ENCODE measurements at regions not wholly inside any gene's neighbourhood (a gene's known extent, or its start where the extent isn't known, plus 50 kb on each side); places are given as distances from the start of the nearest gene placed in this dataset.

- TF ChIP-seq ZNF317 (CRISPR knock-in tag; IDR thresholded peaks at IDR 0.05; ENCODE audit: borderline replicate concordance, low read depth) (no peak), TP53 (CRISPR knock-in tag; IDR thresholded peaks at IDR 0.05) (no peak), FOXJ3 (CRISPR knock-in tag; IDR thresholded peaks at IDR 0.05; ENCODE audit: borderline replicate concordance) (no peak)
- TF ChIP-seq, protein P1, sequence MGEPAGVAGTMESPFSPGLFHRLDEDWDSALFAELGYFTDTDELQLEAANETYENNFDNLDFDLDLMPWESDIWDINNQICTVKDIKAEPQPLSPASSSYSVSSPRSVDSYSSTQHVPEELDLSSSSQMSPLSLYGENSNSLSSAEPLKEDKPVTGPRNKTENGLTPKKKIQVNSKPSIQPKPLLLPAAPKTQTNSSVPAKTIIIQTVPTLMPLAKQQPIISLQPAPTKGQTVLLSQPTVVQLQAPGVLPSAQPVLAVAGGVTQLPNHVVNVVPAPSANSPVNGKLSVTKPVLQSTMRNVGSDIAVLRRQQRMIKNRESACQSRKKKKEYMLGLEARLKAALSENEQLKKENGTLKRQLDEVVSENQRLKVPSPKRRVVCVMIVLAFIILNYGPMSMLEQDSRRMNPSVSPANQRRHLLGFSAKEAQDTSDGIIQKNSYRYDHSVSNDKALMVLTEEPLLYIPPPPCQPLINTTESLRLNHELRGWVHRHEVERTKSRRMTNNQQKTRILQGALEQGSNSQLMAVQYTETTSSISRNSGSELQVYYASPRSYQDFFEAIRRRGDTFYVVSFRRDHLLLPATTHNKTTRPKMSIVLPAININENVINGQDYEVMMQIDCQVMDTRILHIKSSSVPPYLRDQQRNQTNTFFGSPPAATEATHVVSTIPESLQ (CRISPR knock-in tag; IDR thresholded peaks at IDR 0.05): no peak
Measured at GRCh38 chr13:30123575-30123974, 183.8 kb downstream of the KATNAL1 start (continued).

DNA sequence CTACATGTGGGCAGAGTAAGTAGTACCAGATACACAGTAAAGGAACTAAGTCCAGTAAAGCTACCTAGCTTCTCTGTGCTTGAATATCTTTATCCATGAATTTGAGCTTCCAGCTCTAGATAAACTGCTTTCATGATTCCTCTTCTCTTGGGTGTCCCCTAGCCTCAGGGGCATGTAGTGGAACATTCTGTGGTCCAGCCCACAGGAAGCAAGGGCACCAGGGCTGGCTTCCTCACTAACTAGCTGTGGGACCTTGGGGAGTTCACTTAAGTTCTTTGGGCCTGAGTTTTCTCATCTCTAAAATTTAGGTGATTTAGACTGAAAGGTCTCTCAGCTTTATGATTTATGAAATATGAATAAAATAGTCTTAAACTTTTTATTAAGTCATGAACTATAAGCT is 185.7 kb downstream of the KATNAL1 start:
- no peak for TF ChIP-seq JUN (CRISPR knock-in tag; IDR thresholded peaks at IDR 0.05)
- no peak for TF ChIP-seq CBFB (CRISPR knock-in tag; IDR thresholded peaks at IDR 0.05; ENCODE audit: low read depth)
- no peak for TF ChIP-seq TP53 (CRISPR knock-in tag; IDR thresholded peaks at IDR 0.05)
- no peak for TF ChIP-seq NR3C1 (CRISPR knock-in tag; conservative IDR thresholded peaks at IDR 0.05; ENCODE audit: low read depth)
- no peak for TF ChIP-seq TEAD1 (CRISPR knock-in tag; IDR thresholded peaks at IDR 0.05)
- TF ChIP-seq ZNF281 (CRISPR knock-in tag; IDR thresholded peaks at IDR 0.05): no peak
- no peak for TF ChIP-seq NR1H2 (CRISPR knock-in tag; IDR thresholded peaks at IDR 0.05)
- TF ChIP-seq SMAD3 (CRISPR knock-in tag; IDR thresholded peaks at IDR 0.05; ENCODE audit: borderline replicate concordance): no peak
- TF ChIP-seq NR2C2 (CRISPR knock-in tag; IDR thresholded peaks at IDR 0.05): no peak
- TF ChIP-seq, protein P2, sequence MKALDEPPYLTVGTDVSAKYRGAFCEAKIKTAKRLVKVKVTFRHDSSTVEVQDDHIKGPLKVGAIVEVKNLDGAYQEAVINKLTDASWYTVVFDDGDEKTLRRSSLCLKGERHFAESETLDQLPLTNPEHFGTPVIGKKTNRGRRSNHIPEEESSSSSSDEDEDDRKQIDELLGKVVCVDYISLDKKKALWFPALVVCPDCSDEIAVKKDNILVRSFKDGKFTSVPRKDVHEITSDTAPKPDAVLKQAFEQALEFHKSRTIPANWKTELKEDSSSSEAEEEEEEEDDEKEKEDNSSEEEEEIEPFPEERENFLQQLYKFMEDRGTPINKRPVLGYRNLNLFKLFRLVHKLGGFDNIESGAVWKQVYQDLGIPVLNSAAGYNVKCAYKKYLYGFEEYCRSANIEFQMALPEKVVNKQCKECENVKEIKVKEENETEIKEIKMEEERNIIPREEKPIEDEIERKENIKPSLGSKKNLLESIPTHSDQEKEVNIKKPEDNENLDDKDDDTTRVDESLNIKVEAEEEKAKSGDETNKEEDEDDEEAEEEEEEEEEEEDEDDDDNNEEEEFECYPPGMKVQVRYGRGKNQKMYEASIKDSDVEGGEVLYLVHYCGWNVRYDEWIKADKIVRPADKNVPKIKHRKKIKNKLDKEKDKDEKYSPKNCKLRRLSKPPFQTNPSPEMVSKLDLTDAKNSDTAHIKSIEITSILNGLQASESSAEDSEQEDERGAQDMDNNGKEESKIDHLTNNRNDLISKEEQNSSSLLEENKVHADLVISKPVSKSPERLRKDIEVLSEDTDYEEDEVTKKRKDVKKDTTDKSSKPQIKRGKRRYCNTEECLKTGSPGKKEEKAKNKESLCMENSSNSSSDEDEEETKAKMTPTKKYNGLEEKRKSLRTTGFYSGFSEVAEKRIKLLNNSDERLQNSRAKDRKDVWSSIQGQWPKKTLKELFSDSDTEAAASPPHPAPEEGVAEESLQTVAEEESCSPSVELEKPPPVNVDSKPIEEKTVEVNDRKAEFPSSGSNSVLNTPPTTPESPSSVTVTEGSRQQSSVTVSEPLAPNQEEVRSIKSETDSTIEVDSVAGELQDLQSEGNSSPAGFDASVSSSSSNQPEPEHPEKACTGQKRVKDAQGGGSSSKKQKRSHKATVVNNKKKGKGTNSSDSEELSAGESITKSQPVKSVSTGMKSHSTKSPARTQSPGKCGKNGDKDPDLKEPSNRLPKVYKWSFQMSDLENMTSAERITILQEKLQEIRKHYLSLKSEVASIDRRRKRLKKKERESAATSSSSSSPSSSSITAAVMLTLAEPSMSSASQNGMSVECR (CRISPR knock-in tag; IDR thresholded peaks at IDR 0.05; ENCODE audit: borderline replicate concordance): no peak
- no peak for TF ChIP-seq NFATC4 (CRISPR knock-in tag; IDR thresholded peaks at IDR 0.05)
- TF ChIP-seq, protein P3, sequence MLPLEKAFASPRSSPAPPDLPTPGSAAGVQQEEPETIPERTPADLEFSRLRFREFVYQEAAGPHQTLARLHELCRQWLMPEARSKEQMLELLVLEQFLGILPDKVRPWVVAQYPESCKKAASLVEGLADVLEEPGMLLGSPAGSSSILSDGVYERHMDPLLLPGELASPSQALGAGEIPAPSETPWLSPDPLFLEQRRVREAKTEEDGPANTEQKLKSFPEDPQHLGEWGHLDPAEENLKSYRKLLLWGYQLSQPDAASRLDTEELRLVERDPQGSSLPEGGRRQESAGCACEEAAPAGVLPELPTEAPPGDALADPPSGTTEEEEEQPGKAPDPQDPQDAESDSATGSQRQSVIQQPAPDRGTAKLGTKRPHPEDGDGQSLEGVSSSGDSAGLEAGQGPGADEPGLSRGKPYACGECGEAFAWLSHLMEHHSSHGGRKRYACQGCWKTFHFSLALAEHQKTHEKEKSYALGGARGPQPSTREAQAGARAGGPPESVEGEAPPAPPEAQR (CRISPR knock-in tag; IDR thresholded peaks at IDR 0.05): no peak
- TF ChIP-seq ATF2 (CRISPR knock-in tag; IDR thresholded peaks at IDR 0.05; ENCODE audit: borderline replicate concordance, low read depth): no peak
- TF ChIP-seq FOXP1 (CRISPR knock-in tag; IDR thresholded peaks at IDR 0.05; ENCODE audit: borderline replicate concordance): no peak
- no peak for TF ChIP-seq HMGA2 (CRISPR knock-in tag; IDR thresholded peaks at IDR 0.05)
- CTCF ChIA-PET: interaction anchor here (1.1 to 2.4 kb wide), 3 partner anchors 9 to 12 kb away, joined by 4 to 11 read pairs (median 4); no protein-coding TSS in a partner anchor
- Mint-ChIP-seq H3K9me3 (peaks cover 16% of the 10 kb centered on the region), H3K27me3 (ENCODE audit: low read depth) (no peaks in the 10 kb centered on the region), H3K4me1 (peaks cover 3% of the 10 kb centered on the region; the same call in 1 of the 2 replicates), H3K36me3 (0 out of 2 replicates have a peak, but pooled peaks cover 2% of the 10 kb centered on the region), H3K27ac (no peak overlapping the region), H3K4me3 (no peak overlapping the region)
- DNase-seq (ENCODE audit: low spot score) (no peak), ATAC-seq (no peak)
- POLR2A ChIA-PET: no interaction called here
